ENCODE measurements at regions not wholly inside any gene's neighbourhood (a gene's known extent, or its start where the extent isn't known, plus 50 kb on each side); places are given as distances from the start of the nearest gene placed in this dataset.

DNA sequence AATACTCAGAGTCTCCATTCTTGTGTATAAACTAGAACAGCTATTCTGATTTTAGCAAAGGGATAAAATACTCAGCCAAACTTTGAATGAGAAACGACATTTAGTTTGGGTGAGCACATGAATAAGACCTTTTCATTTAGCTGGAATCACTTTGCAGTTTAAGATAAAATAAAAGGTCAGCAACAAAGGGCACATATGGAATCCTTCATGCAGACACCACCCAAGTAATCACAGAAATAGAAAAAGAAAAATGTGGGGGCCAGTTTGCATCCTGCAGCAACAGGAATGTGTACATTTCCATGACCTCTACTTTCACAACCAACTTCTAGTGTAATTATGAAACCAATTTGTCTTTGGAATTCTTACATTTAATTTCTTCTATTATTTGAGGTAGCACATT is 1637.4 kb downstream of the PCDH9 start:
- no peak for TF ChIP-seq POLR2AphosphoS5 (IDR thresholded peaks at IDR 0.05; ENCODE audit: low read depth, low read length)
- no peak for TF ChIP-seq EGR1 (IDR thresholded peaks at IDR 0.05; ENCODE audit: low read depth)

Measured in HCT116 (cell line).